NCI-H460 (cell line): ENCODE measurements at regions not wholly inside any gene's neighbourhood (a gene's known extent, or its start where the extent isn't known, plus 50 kb on each side); places are given as distances from the start of the nearest gene placed in this dataset.

Experiments used
- DNase-seq: peaks from one replicate; pipeline ENCODE4 v3.0.0-alpha.2; 2016; ENCODE audit warnings: low read depth; ENCODE audit errors: extremely low read depth

DNA sequence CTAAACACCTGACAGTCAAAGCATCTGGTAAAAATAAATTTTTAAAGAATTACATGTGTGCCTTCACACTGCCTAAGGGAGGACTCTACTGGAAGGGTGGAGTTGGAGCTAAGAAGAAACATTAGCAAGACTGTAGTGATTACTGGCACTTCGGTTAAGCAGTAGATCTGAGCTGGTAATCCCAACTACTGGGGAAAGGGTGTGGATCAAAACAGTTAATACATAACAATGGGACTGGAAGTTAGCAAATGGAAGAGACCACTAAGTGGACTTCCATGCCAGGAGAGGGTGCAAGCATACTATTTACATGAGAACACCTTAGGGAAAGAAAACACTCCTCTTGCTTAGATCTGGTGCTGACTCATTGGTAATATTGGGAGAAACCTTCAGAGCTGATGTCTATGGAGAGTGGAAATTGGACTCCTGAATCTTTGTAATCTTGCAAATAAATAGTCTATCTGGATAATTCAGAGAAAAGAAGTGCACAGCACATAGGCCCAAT lies 519.6 kb upstream of the LINC00305 start:
- DNase-seq: no peak

DNA sequence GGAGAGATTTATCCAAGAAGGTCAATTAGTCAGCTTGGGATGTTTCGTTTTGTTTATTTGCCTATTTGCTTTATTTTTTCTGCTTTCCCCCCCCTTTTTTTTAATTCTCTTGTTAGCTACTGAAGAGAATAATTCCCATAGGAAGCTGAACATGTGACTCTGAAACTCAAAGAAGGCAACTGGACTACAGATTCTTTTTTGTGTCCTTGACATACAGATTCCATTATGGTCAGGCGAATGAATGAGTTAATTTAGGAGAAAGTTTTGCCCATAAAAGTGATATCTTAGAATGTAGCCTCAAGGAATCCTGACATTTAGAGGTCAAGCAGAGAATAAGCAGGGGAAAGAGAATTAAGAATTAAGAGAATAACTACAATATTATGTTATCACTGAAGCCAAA lies 514.2 kb upstream of the LINC00305 start:
- no peak for DNase-seq

DNA sequence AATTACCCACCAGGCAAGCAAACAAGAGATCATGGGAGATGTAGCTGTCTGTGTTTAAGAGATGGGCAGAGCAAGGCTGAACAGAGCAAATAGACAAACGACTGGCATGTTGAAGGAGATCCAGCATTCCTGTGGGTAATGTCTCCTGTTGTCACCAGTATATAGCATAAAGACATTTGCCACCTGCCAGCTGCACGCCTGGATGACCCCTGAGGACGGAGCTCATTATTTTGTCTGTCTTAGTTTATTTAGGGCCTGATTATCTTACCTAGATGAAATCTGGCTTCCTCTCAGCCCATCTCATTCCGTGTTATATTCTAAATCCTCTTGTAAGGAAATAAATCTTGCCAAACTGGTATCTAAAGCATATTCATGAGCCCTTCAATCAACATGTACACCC lies 510.3 kb upstream of the LINC00305 start:
- no peak for DNase-seq

DNA sequence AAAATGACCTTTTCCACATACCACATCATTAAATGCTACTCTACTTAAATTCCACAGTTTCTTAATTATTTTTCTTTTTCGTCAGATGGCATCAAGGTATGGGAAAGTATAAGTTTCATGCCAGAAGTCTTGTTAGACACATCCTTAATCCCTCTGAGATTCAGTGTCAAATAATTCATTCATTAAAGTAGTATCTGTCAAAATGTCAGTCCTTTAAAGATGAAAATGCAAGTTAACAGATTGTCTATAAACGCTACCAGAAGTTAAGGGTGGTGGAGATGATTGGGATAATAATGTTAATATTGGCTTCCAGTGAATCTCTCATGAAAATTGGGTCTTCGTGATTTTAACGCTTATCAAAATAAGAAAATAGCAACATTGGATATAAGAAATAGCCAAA lies 504.2 kb upstream of the LINC00305 start:
- DNase-seq: no peak

DNA sequence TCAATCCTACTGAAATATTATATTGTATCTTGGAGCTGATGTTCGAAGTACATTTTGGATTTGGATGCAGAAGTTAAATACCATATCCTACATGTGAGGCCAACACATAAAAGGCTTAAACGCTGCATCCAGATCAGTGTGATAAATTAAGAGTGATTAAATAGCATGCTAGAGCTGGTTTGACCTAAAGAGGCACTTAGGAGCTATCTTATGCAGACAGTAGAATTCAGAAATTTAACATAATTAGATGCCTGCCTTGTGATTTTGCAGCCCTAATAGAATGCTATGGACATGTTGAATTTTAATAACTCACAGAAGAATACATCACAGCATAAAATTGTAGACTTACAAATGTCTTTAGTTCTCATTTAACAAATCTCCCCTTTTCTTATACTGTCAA lies 501.2 kb upstream of the LINC00305 start:
- no peak for DNase-seq

DNA sequence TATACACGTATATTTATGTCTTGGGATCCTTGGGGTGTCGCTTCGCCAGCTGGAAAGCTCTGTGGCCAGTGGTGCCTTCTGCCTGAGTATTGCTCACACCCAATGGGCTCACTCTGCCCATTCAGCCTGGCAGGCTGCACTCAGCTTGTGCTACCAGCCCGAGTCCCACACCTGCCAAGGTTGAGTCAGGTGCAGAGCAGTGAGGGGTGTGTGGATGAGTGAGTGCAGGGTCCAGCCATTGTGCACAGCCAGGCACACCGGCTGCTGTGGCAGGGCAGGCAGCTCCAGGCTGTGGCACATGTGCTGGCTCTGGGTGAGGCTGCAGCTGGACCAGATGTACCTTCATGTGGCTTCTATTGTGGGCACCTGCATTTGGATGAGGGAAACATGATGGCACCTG lies 496.9 kb upstream of the LINC00305 start:
- no peak for DNase-seq

DNA sequence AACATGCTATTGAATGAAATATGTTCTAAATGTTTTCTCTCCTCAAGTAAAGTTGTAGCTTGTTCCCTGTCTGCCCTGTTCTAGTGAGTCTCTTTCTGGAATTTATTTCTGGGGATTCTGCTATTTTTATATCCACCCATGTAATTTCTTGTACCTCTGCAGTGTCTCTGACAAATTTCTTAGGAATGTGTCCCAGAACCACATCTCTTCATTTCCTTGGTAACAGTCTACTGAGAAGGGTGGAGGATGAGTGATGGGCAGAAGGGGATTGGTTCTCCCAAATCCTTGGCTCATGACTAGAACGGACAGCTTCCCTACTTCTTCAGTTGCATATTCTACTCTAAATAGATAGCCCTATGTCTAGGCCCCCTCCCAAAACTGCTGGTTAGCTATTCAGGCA lies 490.6 kb upstream of the LINC00305 start:
- DNase-seq: no peak

DNA sequence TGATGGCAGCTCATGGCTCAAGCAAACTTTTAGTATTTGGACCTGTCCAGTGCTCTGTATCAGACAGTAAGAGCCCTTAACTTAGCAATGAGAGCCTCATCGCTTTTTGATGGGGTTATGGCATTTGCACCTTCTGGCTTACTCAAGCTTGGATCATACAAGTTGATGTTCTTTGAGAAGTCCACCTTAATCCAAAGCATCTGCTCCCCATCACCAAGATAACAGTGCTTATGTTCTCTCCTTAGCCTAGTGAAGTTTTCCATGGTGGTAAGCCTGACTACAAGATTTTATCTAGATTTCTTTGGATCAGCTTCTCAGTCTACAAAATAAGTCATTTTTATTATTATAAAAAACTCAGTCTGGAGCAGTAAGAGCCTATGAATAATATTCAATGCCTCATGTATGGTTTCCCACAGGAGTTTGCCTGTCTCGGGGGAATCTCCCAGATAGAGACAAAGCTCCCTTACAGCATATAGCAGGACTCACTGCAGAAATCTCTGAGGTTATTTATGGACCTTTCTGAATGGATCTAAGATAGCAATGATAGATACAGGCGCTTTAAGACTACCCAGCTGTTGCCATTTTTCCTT lies 472.2 kb upstream of the LINC00305 start:
- DNase-seq: no peak

DNA sequence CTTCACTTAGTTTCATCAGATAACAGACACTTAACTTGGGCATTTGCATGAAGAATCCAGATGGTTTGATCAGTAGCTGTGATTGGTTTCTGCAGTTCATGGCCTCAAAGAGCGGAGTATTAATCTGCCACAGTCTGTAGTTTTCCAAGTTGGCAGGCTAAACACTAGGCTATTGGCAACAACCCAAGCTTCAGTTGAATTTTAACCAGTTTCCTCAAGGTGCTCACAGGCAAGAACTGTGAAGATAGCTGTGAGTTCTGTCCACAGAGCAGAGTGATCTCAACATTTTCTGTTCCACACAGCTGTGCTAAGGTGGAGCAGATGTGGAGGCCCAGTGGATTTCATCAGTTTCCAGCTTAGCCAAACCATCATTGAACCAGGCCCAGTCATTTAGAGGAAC lies 469.5 kb upstream of the LINC00305 start:
- no peak for DNase-seq

DNA sequence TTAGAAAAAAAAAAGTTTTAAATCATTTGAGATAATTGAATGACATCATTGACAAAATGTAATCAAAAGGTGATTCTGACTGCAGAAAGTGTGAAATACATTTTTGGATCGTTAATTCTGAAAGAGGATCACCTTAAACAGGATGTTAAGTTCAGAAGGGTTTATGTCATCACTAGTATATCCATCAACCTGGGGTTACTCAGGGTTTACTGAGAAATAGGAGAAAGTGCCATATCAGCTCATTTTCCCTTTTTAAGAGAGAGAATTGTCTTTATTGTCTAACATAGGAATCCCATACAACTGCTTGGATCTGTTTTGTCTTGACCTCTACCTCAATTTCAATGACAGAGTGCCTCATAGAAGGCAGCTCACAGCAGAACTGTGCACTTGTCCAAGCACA lies 466.1 kb upstream of the LINC00305 start:
- no peak for DNase-seq

DNA sequence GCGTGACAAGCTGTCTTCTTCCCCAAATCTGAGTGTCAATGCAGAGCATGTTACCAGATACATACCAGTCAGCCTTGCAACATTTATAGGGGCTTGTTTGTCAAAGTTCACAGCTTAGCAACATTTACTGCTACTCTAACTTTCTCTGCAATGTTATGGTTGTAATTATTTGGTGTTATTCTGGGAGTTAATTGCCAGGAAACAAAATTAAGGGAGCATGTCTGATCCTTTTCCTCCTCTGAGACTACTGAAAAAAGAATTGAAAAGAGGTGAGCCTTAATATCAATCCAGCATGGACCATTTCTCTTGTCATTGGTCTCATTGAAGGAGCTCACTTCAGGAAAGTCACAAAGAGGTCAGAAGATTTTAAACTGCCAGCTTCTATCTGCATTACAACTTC lies 465.6 kb upstream of the LINC00305 start:
- DNase-seq: no peak

DNA sequence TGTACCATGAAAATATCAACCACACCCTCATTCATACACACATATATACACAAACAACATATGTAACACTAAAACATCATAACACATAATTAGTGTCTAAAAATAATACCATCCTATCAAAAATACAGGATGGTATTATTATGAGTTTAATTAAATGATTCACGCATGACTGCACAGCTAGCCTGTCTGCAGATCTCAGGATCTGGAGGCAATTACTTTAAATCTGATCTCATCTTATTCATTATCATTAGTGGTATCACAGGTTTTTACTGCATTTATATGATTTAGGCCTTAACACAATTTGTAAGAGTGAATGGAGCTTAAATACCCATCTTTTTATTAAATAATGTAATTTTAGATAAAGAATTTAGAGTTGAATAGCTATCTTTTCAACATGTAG lies 443.4 kb upstream of the LINC00305 start:
- no peak for DNase-seq

DNA sequence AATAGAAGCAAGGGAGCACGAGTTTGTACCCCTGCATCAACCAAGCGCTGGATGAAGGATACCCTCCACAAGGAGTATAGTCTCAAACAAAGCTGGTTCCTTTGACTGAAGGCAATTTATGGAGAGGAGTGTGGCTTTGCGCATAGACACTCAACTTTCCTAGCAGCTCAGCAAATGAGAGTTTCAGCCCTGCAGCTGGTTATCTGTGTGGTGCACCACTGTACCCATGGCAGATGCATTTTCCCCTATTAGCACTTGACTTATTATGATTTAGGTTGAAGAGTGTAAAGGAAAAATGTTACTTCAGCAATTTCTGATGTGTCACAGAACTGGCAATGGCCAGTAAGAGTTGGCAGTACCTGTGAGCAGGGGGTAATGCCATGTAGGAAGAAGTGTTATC lies 440.1 kb upstream of the LINC00305 start:
- no peak for DNase-seq

DNA sequence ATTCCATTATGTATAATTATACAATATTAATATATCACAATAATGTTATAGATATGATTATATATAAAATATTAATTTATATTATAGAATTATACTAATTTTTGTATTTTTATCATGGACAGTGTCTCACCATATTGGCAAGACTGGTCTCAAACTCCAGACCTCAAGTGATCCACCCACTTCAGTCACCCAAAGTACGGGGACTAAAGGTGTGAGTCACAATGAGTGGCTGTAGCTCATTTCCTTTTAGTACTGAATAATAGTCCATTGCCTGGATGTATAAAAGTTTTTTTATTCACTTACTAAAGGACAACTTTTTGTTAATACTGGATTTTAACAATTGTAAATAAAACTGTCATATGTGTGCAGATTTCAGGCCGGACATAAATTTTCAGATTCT lies 417.6 kb upstream of the LINC00305 start:
- no peak for DNase-seq

DNA sequence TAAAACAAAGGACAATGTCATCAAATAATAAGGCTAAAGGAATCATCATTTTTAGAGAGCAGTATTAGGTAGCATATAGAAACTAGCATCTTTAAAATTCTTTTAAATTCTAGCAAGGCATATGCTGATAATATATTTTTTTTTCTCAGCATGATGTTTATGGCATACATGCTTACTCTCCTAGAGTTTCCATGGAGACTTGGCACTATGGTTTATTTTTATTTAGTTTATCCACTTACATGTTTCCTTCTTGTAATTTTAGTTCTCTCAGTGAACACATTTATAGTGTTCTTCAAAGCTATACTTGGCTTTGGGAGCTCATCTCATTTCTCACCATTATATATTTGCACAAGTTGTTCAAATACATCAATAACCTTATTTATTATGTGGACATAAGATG lies 413.8 kb upstream of the LINC00305 start:
- no peak for DNase-seq

DNA sequence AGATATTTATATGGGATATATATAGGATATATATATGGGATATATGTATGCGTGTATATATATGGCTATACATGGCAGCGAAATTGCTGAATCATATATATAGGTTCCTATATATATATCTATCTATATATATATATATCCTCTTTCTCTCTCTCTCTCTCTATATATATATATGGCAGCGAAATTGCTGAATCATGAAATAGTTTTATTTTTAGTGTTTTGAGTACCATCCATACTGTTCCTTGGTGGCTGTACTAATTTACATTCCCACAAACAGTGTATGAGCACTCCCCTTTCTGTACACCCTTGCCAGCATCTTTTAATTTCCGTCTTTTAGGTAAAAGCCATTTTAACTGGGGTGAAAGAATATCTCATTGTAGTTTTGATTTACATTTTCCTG lies 397.6 kb upstream of the LINC00305 start:
- no peak for DNase-seq

DNA sequence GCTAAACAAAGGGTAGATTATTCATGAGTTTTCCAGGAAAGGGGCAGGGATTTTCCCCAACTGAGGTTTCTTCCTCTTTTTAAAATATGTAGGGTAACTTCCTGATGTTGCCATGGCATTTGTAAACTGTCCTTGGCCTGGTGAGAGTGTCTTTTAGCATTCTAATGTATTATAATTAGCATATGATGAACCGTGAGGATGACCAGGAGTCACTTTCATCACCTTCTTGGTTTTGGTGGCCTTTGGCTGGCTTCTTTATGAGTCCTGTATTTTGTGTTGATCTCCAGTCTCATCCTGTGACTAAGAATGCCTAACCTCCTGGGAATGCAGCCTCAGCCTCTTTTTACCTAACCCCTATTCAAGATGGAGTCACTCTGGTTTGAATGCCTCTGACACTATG lies 391.0 kb upstream of the LINC00305 start:
- no peak for DNase-seq

DNA sequence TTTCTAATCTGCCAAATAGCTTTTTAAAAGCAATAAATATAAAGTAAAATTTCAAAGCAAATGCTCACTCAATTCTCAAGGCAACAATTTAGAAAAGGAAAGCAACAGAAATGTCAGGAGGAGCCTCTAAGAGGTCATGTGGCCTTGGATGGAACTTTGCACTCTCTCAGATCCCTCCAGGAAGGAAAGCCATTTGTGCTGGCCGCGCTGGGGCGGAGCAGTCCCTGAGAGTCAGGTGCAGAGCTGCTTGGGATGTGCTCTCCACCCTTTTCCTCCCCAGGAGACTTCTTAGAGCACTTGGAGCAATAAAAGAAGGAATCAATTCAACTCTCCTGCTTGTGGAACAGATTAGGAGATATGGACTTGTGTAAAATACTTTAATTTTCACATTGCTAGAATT lies 379.8 kb upstream of the LINC00305 start:
- no peak for DNase-seq

DNA sequence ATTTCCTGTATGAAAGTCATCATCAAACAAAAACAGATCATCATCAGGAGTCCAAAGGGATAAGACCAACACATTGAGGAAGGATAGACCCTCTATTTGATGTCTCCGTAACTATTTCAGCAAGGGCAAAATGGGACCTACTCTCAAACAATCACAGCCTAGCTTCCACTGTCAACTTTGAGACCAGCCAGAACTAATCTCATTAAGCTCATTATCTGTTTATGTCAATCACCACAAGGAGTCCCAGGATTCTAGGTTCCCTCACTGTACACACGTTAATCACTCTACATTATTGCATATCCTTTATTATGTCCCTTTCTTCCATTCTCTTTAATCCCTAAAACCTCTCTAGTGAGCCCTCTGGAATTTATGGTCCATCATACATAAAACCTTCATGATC lies 370.3 kb upstream of the LINC00305 start:
- no peak for DNase-seq

DNA sequence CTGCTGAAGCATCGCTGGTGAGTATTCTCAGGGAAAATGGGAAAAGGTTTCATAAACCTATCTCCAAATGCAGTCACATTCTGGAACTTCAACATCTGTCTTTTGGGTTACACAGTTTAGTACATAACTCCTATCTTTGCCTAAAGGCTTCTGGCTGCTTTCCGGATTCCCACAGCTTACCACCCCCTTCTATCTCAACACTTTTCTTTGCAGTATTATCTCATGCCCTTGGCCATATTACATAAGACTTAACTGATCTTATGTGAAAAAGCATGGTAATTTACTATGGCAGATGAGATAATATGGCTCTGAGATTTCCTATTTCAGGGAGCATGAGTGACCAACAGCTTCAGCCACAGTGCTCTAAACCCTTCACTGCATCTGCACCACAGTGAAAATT lies 369.3 kb upstream of the LINC00305 start:
- no peak for DNase-seq

DNA sequence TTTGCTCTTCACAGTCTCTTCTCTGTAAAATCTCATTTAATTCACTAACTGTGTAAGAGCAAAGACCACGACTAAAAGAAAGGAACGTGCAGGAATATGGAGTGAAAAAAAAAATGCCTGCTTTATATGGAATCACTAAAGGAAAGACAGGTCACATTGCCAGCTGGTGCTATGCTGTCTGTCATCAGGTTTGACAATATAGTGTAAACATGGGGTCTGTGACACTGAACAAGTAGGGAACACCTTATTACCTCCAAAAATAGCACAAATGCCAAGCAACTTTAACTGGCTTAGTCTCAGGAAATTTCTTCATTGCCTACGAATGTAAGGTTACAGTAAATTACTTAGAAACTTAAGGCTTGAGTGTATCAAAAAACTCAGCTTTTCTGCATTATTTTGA lies 364.5 kb upstream of the LINC00305 start:
- no peak for DNase-seq

DNA sequence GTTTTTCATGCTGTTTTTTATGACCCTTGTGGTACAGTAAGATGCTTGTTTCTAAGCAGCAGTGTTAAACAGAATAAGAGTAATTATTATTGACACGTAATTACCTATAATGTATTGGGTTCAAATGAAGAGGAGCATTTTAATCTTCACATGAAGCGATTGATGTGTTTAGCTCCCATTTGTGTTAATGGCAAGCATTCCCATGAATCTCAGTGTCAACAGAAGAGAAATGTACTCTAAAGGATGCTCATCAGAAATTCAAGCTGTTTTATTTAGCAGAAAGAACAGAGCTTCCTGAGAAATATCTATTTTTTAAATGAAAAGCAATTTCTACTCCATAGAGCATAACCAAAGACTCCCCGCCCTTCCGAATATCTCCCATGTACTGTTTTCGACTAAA lies 341.3 kb upstream of the LINC00305 start:
- no peak for DNase-seq

DNA sequence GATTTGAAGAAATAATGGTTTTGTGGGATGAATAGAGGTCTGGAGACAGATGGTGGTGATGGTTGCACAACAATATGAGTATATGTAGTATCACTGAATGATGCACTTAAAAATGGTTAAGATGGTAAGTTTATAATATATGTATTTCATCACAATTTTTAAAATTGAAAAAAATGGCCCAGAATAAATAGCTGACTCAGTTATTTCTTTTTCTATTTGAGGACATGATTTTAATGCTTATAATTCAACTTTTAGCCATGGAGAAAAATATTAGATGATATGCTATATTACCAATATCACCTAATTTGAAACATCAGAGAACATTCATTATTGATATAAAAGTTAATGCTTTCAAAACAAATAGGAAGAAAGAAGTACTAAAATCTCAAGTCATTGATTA lies 339.8 kb upstream of the LINC00305 start:
- no peak for DNase-seq
